ENCODE measurements at regions not wholly inside any gene's neighbourhood (a gene's known extent, or its start where the extent isn't known, plus 50 kb on each side); places are given as distances from the start of the nearest gene placed in this dataset.

GRCh38 chr12:124445826-124446225, 121.6 kb downstream of the NCOR2 start:
- no peak for DNase-seq (ENCODE audit: low read depth in 2 of 3, low spot score in 1 of 3)

DNA sequence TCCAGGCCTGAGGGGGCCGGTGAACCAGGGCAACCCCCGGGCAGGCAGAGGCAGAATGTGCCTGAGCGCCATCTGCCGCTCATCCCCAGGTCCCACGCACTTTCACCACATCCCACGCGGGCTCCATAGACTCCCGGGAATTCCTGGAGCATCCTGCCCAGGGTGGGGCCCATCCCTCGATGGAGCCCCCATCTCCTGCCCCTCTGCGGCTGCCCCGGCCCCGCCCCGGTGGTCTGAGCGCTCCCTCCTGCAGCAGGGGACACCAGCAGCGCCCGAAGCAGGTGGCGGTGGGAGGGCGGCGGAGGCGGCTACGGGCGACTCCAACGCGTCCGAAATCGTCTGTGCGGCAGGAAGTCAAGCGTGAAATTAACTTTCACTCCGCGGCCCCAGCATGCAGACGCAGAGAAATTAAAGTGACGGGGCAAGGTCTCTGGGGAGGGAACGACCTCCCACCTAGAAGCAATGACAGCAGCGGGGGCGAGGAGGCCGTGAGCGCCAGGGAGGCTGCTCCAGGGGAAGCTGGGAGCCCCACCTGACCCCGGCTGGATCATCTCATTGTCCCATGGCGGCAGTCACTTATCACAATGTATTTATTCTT, 122.2 kb downstream of the NCOR2 start:
- DNase-seq (ENCODE audit: low read depth in 2 of 3, low spot score in 1 of 3) = no peak

- DNase-seq (ENCODE audit: low read depth in 2 of 3, low spot score in 1 of 3) = no peak
Measured at GRCh38 chr12:124443931-124444712, 123.3 kb downstream of the NCOR2 start.

- DNase-seq (ENCODE audit: low read depth in 2 of 3, low spot score in 1 of 3) = no peak
Measured at GRCh38 chr12:124442772-124443445, 124.5 kb downstream of the NCOR2 start.

DNA sequence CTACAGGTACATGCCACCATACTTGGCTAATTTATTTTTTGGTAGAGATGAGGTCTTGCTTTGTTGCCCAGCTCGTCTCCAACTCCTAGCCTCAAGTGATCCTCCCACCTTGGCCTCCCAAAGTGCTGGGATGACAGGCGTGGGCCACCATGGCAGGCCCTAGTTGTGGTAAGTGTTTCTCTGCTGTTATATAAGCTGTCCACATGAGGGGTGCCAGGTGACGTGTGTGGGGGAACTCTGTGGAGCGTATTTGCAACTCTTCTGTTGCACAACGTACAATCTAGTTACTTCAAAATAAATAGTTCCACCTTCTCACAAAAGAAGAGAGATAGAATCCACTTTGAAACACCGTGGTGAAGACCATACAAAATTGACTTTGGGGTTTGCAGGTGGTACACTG, 125.1 kb downstream of the NCOR2 start:
- no peak for DNase-seq (ENCODE audit: low read depth in 2 of 3, low spot score in 1 of 3)

DNA sequence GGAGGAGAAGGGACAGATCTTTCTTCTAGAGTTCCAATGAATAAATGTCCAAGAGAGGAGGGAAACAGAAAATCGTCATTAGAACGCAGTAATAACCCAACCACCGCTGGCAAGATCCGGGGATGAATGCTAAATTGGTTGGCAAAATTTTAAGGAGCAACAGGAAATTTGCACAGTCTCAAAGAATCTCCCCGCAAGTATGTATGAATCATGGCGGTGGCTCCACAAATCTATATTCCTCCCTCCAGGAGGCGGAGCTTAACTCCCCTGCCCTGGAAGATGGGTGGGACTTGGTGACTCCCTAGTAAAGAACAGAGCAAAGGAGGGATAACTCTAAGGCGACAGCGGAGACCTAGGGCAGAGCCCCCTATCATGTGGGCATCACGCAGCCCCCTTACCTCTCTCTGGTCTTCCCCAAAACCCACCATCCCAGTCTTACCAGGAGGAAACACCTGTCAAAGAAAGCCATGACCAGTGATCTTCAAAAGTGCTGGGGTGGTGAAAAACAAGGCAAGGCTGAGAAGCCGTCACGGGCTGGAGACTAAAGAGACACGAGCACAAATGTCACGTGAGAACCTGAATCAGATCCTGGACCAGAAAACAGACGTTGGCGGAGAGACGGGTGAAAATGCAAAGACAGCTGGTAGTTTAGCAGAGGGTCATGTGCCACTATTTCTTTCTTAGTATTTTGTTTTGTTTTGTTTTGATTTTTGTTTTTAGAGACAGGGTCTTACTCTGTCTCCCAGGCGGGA, 125.8 kb downstream of the NCOR2 start:
- no peak for DNase-seq (ENCODE audit: low read depth in 2 of 3, low spot score in 1 of 3)

DNA sequence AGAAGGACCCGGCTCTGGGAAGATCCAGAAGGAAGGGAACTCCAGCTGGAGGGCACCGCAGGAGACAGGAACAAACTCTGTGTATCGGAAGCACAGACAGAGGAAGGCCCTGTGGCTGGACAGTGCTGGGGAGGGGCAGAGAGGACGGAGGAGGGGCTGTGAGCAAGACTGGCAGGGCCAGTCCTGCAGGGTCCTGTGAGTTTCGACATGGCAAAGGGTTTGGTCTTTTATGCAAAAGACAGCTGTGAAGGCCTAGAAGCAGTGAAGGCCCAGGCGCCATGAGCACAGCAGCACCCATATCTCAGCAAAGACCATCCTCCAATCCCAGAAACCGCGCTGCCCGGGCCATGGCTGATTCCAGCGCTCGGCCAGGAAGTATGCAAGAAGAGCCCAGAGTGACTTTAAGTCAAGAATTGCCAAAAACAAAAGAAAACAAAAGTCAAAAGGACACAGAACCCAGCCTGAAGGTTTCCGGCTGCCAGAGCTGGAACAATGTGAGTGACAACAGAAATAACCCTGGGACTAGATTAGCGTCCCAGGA, 126.5 kb downstream of the NCOR2 start:
- DNase-seq (ENCODE audit: low read depth in 2 of 3, low spot score in 1 of 3) = no peak

GRCh38 chr12:124440031-124440626, 127.3 kb downstream of the NCOR2 start:
- no peak for DNase-seq (ENCODE audit: low read depth in 2 of 3, low spot score in 1 of 3)

- no peak for DNase-seq (ENCODE audit: low read depth in 2 of 3, low spot score in 1 of 3)
Measured at GRCh38 chr12:124438437-124439056, 128.9 kb downstream of the NCOR2 start.

GRCh38 chr12:124437617-124438436, 129.6 kb downstream of the NCOR2 start:
- DNase-seq (ENCODE audit: low read depth in 2 of 3, low spot score in 1 of 3) = no peak

DNA sequence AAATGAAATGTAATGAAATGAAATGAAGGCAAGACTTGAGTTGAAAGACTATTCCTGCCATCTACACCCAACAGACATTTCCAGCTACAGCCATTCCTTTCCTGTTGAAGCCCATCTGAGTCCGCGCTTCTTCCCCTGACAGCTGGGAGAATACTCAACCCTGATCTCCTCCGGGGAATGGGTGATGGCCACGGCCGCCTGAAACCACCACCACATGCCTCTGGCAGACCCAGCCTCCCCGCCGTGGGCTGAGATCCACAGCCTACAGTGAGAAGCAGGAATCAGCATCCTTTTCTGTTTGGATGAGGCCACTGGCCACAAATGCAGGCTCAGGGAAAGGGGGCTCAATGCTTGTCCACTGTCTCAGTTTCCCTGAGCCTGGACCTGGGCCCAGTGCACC, 130.3 kb downstream of the NCOR2 start:
- no peak for DNase-seq (ENCODE audit: low read depth in 2 of 3, low spot score in 1 of 3)

DNA sequence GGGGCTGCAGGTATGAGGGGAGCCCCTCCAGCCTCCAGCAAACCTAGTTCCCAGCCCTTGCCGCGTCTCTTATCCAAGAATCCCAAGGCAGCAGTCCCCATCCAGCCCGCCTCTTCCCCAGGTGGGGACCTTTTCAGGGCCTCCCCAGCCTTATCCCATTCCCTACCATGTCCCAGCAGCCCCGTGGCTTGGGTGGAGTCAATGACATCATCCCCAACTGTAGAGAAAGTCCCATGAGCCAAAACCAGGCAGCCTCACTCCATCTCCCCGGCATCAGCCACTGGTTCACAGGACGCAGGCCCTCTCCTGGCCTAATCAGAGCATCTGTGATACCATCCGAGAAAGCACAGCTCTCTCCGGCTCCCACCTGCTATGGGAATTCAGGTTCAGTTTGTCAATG, 131.0 kb downstream of the NCOR2 start:
- DNase-seq (ENCODE audit: low read depth in 2 of 3, low spot score in 1 of 3) = no peak

GRCh38 chr12:124435806-124436345, 131.5 kb downstream of the NCOR2 start:
- DNase-seq (ENCODE audit: low read depth in 2 of 3, low spot score in 1 of 3) = no peak

- DNase-seq (ENCODE audit: low read depth in 2 of 3, low spot score in 1 of 3) = no peak
Measured at GRCh38 chr12:124434951-124435805, 132.2 kb downstream of the NCOR2 start.

DNA sequence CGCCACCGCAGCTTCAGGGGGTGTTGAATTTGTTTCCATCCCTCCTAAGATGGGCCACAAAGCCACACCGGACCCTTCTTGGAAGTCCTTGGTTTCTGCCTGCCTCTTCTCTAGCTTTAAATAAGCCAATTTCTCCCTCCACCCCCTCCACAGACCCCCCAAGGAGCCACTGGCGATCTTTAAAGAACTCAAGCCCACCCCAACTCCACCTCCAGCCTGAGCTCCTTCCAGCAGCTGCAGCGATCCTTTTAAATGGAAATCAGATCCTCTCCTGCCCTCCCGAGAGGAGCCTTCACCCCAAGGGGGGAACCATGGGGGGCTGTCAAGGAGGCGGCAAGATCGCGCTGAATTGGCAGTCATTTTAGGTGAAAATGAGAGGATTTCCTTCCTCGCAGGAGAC, 133.1 kb downstream of the NCOR2 start:
- no peak for DNase-seq (ENCODE audit: low read depth in 2 of 3, low spot score in 1 of 3)

GRCh38 chr12:124433879-124434278, 133.5 kb downstream of the NCOR2 start:
- no peak for DNase-seq (ENCODE audit: low read depth in 2 of 3, low spot score in 1 of 3)

GRCh38 chr12:124433147-124433874, 134.1 kb downstream of the NCOR2 start:
- DNase-seq (ENCODE audit: low read depth in 2 of 3, low spot score in 1 of 3) = no peak

- DNase-seq (ENCODE audit: low read depth in 2 of 3, low spot score in 1 of 3) = no peak
Measured at GRCh38 chr12:124432376-124432775, 135.0 kb downstream of the NCOR2 start.
